Lung (tissue), 11 donors: ENCODE measurements at regions not wholly inside any gene's neighbourhood (a gene's known extent, or its start where the extent isn't known, plus 50 kb on each side); places are given as distances from the start of the nearest gene placed in this dataset.

ENCODE experiments used
- ATAC-seq: fragments of 200-7000 bp; cut with Tn5 transposase; one replicate; pipeline ENCODE4 v1.9.1; 2020; ENCODE audit warnings: moderate number of reproducible peaks; ENCODE audit not compliant: insufficient read depth, low FRiP score
- DNase-seq, 3 donors: peaks; one replicate each; pipeline ENCODE4 v3.0.0-alpha.2; 2013 to 2017
- H3K27ac ChIP-seq, 2 donors: one replicate each; pipeline ENCODE4 v1.5.1; 2013; ENCODE audit warnings: mild to moderate bottlenecking in 2 of 2, moderate library complexity in 2 of 2, control low read depth in 1 of 2, inconsistent platforms in 1 of 2, low read depth in 1 of 2, low read length in 1 of 2
- H3K27me3 ChIP-seq, 3 donors: one replicate each; pipeline ENCODE4 v1.5.1; 2013; ENCODE audit warnings: low read length in 2 of 3; ENCODE audit not compliant: control insufficient read depth in 3 of 3, insufficient read depth in 3 of 3
- H3K36me3 ChIP-seq, 4 donors: one replicate each; pipeline ENCODE4 v1.5.1; 2013; ENCODE audit warnings: low read length in 4 of 4, mild to moderate bottlenecking in 1 of 4, moderate library complexity in 1 of 4; ENCODE audit not compliant: control insufficient read depth in 4 of 4, insufficient read depth in 4 of 4
- H3K4me1 ChIP-seq, 5 donors: one replicate each; pipeline ENCODE4 v1.5.1; 2013; ENCODE audit warnings: low read length in 5 of 5, mild to moderate bottlenecking in 2 of 5, moderate library complexity in 1 of 5; ENCODE audit not compliant: control insufficient read depth in 5 of 5, insufficient read depth in 5 of 5
- H3K4me3 ChIP-seq: one replicate; pipeline ENCODE4 v1.5.1; 2013; ENCODE audit warnings: mild to moderate bottlenecking, control low read depth, moderate library complexity
- H3K9ac ChIP-seq, 2 donors: one replicate each; pipeline ENCODE4 v1.5.1; 2013; ENCODE audit warnings: low read length in 2 of 2, control low read depth in 1 of 2; ENCODE audit not compliant: insufficient read depth in 1 of 2
- H3K9me3 ChIP-seq, 4 donors: one replicate each; pipeline ENCODE4 v1.5.1; 2013; ENCODE audit warnings: low read length in 3 of 4, mild to moderate bottlenecking in 1 of 4, moderate library complexity in 1 of 4; ENCODE audit not compliant: control insufficient read depth in 4 of 4, insufficient read depth in 3 of 4
- CTCF ChIP-seq: IDR thresholded peaks from 2 replicates; pipeline ENCODE4 v1.5.1; 2012; ENCODE audit warnings: mild to moderate bottlenecking; ENCODE audit errors: control extremely low read depth, extremely low read depth
- WGBS, 2 donors: extraction: QIAGEN DNeasy Blood & Tissue Kit; methylation state at CpG; one replicate each; pipeline ENCODE4 v1.1.7; 2013; 5-methylcytosine and 5-hydroxymethylcytosine counted together
- donor health status: control.
- donor health status: control.
- donor health status: Bipolar disorder and iron deficiency.
- donor health status: healthy.
- donor health status: DM: yes; HTN: yes; CAD: no.

DNA sequence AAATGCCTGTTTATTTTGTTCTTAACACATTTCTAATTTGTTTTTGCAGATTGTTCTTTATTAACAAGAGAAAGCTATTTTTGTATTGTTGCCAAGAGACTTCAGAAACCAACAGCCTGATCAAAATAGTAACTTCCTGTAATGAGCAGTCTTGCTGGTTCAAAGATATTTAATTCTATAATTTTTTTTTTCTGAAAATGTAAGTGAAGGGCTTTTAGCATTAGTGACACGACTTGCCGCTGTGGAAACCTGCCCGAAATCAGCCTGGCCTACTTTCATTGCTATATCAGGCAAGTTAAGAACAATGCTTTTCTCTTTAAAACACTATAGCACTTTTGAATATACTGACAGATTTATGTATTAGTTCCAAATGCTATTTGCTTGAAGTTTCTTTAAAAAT is 374.3 kb downstream of the EFNB2 start:
- H3K9ac ChIP-seq, result no peak overlapping the region
- ATAC-seq (no peak), DNase-seq (peak in 2 of 3 donors; percentile 27 to 32)
- no peak overlapping the region for H3K4me3 ChIP-seq
- 31 to 67% methylated on average over 3 of the region's 3 CpGs for WGBS, 2 donors
- no peaks in the 10 kb centered on the region for H3K36me3 ChIP-seq
- H3K27ac ChIP-seq, result no peak overlapping the region
- peaks cover 0 to 5% (median 0%) of the 10 kb centered on the region in 5 donors for H3K4me1 ChIP-seq
- no peaks in the 10 kb centered on the region for H3K27me3 ChIP-seq
- TF ChIP-seq CTCF, result no peak
- H3K9me3 ChIP-seq, result no peaks in the 10 kb centered on the region

- Histone ChIP-seq H3K4me3 (no peak overlapping the region), H3K9ac (no peak overlapping the region), H3K9me3 (no peaks in the 10 kb centered on the region), H3K4me1 (peaks cover 0 to 5% (median 0%) of the 10 kb centered on the region in 5 donors), H3K36me3 (no peaks in the 10 kb centered on the region), H3K27me3 (no peaks in the 10 kb centered on the region), H3K27ac (no peak overlapping the region)
- no peak for ATAC-seq
- 86 to 90% methylated on average over 20 of the region's 20 CpGs for WGBS, 2 donors
- TF ChIP-seq CTCF, result no peak
- DNase-seq, result no peak
Observed at GRCh38 chr13:106159295-106160195, 375.9 kb downstream of the EFNB2 start.

DNA sequence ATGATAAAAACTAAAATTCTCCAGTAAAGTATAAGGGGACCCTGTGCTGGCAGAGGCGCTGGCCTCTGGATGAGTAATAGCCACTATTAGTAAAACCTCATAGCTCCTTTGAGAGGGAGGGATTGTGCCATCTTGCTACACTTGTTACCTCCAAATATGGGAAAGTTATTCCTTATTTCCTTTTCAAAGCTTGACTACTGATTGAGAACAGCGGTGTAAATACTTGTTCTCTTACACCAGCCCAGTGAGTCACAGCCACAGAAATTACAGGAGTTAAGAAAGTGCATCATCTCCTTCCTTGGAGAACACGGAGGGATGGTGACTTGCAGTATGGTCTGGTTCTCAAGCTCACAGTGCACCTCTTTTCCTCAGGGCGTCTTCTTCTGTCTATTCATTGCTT is 379.0 kb downstream of the EFNB2 start:
- Histone ChIP-seq H3K27me3 (no peaks in the 10 kb centered on the region), H3K4me3 (no peak overlapping the region), H3K9me3 (no peaks in the 10 kb centered on the region), H3K27ac (no peak overlapping the region), H3K36me3 (no peaks in the 10 kb centered on the region), H3K4me1 (peaks cover 0 to 5% (median 0%) of the 10 kb centered on the region in 5 donors), H3K9ac (no peak overlapping the region)
- ATAC-seq (peak; percentile 47), DNase-seq (no peak)
- no peak for TF ChIP-seq CTCF
- 83 to 92% methylated on average over 4 of the region's 4 CpGs for WGBS, 2 donors
